NOMO-1 treated with DMSO at 0.1 percent for 48 hours (cell line): ENCODE measurements at regions not wholly inside any gene's neighbourhood (a gene's known extent, or its start where the extent isn't known, plus 50 kb on each side); places are given as distances from the start of the nearest gene placed in this dataset.
"Not testable (repeated sequence)": the region's sequence is repeated elsewhere in the genome, so short reads cannot be mapped to it uniquely, and the experiment has no call there.

Source experiments
- DNase-seq: peaks from one replicate; lab custom pipeline; 2025; ENCODE audit not compliant: unreplicated experiment; lab: John Stamatoyannopoulos, UW

DNA sequence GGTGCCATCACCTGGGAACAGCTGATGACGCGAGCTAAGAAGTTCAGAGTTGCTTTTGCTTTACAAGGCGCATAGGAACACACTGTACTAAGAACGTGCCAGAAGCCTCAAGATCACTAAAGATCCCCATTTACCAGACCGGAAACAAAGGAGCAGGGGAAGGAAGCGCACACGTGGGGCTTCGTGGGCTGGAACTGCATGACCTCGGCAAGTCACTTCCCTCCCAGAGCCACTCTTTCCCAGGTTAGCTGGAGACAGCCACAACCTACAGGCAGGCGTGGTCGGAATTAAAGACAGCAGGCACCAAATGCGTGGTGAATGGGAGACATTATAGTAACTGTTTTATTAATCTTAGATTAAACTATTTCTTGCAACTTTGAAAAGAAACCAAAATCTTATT is 154.9 kb upstream of the IQSEC1 start:
- not testable (repeated sequence) for DNase-seq

DNA sequence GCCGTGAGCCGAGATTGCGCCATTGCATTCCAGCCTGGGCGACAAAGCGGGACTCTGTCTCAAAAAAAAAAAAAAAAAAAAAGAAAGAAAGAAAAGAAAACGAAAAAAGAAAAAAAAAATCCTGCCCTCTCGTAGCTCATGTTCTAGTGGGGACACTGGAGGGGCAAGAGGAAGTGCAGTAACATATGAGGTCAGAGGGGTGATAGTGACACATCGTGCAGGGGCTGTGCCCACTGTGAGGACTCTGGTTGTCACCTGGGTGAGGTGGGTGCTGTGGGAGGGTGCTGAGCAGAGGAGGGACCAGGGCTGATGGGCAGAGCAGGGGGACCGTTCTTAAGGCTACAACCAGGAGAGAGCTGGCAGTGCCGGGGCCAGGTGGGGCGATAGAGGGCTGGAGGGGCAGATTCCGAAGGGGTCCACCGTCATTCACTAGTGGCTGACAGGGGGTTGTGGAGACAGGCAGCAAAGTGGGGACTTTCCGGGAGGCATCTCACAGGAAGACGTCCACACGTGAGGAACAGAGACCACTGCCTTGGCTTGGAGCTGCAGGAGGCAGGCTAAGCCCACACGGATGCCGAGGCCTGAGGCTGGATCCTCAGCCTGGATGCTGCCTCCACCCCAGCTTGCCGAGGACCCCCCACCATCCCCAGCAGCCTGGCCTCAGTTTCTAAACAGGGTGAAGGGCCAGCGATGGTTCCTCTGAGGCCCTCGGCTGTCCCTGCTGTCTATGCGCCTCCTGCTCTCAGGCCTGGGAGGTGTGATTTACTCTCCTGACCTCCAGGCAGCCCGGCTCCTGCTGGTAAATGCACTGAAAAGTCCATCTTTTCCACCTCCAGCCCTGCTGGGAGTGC is 154.3 kb upstream of the IQSEC1 start:
- DNase-seq: no peak

DNA sequence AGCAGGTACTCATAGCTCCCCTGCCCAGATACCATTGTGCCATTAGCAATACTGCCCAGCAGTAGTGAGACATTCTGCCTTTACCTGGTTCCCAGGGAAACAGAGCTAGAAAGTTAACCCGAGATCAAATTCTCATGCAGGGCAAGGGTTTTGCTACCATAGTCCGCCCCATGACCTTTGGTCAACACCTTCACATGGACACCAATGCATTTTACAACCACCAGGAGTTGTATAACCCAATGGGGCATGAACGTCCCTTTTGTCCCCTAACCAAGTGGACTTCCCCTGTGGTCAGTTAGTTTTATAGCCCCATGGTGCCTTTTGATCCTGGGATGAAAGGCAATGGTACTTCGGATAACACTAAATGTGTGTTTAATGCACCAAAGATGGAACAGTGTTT is 151.7 kb upstream of the IQSEC1 start:
- DNase-seq: no peak

DNA sequence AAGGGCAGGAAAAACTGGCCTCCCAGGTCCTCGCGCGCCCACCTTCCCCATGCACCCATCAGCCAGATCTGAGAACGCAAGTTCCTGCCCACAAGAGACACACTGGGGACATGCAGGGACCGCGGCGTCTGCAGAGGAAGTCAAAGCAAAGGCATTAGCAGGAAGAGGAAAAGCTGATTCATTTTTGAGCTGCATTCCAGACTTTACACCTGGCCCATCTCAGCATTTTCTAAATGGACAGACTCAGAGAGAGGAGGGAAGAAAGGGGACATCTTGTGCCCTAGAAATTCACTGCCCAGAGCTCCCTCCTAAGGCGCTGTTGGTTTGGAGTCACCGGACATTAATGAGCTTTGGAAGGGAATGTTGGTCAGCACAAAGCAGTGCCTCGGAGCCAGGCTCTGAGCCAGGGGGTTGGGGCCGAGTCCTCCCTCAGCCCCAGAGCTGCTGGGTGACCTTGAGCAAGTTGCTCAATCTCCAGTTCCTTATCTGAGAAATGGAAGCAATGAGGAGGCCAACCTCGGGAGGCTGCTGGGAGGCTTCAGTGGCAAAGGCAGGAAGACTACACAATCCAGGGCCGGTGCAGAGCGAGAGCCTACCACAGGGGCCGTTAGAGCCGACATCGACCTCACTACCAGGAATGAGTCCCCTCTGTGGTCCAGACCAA is 150.5 kb upstream of the IQSEC1 start:
- peak; percentile 7 for DNase-seq

DNA sequence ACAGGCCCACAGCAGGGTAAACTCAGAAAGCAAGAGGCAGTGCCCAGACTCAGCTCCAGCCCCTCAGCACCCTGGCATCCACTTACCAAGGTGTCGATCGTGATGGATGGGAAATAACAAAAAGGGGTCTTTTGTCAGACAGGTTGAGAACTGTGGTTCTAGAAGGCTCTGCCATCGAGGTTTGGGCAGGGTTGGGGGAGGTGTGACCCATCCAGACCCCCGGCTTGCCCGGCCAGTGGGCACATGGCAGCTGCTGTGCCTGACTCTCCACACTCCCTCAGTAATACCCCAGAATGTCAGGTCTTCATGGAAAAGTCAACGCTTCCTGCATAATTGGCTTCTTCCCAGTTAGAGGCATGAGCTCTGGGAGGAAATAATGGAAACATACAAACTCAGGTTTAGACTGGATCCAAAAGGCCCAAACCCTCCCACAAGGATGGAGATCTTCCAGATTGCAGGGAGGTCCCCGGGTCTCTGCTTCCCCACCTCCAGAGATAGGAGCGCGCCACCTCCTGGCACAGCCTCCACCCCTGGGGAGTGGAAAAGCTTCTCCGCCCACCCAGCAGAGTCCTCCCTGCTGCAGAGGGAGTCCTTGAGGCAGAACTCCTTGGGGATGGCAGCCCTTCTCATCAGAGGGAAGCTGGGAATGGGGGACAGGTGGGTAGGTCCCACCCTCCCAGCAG is 149.8 kb upstream of the IQSEC1 start:
- DNase-seq: no peak

- no peak for DNase-seq
These were observed 148.9 kb upstream of the IQSEC1 start for GRCh38 chr3:13222131-13222530.

GRCh38 chr3:13221491-13222061 is 148.3 kb upstream of the IQSEC1 start:
- DNase-seq: no peak

GRCh38 chr3:13220991-13221390 is 147.8 kb upstream of the IQSEC1 start:
- DNase-seq: no peak

GRCh38 chr3:13219902-13220296 is 146.7 kb upstream of the IQSEC1 start:
- DNase-seq: no peak

DNA sequence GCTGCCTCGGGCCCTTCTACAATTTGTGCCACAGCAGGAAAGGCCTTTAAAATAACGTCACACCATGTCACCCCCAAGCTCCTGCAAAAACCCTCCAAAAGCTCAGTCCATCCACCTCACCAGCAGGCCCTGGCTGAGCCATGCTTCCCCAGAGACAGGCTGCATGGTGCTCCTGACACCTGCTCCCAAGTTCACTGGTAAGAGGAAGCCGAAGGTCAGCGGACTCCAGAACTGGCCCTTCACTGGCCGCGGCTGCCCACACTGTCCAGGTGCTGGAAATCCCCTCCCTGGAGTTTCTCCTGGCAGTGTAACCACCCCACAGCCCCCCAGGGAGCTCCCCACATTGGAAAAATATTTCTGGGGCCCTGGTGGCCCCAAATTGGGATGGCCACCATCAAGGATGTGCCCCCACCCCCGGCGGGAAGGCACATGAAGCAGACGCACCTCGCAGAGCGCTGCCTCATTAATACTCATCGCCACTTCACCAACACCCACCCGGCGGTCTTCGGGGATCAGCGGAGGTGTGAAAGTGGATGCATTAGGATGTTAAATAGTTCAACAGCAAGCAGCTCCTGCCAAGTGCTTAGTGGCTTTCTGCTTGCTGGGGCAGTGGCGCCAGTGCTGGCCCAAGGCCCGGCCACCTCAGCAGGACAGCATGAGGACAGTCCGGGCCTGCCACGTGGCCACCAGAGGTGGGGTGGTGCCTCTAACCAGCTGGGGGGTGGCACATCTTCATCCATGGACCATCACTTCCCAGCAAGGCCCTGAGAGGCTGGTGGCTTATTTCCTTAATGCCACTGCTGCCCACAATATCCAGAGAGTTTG is 146.1 kb upstream of the IQSEC1 start:
- DNase-seq: no peak

DNA sequence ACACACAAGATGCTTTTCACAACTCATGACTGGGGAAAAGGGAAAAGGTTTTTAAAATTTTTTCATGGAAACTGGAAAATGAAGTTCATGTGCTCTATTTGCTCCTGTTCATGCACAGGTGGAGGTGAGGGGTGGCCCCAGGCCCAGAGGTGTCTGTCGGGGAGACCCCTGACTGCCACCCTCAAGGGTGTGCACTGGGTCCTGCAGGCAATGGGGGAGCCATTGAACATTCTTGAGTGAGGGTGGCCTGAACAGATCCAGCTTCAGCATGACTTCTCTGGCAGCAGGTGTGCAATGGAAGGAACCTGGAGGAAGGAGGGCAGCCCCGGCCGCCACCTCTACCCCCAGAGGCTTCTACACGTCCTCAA is 145.3 kb upstream of the IQSEC1 start:
- DNase-seq: no peak

DNA sequence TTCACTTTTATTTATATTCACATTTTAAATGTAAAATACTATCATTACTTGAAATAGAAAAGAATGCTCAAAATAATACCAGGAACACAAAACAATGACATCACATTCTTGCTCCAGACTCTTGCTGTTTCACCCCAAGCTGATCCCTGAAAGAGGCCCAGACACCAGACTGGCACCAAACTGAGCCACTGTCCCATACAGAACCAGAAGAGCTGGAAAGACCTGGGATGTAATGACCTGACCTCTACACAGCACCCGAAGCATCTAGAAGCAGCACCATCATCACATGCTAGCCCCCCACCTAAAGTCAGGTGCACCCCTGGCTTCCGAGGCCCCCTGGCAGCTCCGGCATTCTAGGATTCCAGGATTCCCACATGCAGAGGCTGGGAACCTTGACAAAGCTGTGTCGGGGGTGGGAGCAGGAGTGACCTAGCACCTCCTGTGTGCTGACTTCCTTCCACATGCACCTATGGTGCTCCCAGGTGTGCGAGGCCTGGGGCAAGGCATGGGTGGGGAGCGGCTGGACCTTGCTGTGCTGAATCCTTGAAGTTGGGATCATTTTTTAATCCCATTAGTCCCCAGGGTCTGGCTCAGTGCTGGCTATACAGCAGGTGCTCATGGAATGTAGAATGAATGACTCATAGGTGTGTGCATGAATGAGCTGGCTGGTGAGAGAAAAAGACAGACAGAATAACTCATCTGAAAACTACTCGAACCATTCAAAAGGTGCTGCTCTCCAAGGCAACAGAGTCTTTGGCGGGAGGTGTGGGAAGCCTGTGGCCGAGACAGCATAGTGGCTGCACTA is 144.7 kb upstream of the IQSEC1 start:
- no peak for DNase-seq

DNA sequence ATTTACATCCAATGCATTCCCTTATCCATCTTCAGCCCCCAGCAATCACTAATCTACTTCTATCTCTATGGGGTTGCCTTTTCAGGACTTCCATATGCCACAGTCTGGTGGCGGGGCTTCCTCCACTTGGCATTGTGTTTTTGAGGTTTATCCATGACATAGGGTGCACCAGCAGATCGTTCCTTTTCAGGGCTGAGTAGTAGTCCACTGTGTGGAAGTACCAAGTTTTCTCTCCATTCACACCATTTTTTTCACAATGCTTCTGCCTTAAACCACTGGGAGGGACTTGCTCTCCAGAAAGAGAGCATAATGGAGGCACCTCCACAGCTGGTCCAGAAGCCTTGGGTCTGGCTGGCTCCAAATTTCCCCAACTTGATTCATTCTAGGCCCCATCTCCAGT is 144.0 kb upstream of the IQSEC1 start:
- DNase-seq: no peak

- no peak for DNase-seq
These were observed 142.8 kb upstream of the IQSEC1 start for GRCh38 chr3:13215940-13216546.

DNA sequence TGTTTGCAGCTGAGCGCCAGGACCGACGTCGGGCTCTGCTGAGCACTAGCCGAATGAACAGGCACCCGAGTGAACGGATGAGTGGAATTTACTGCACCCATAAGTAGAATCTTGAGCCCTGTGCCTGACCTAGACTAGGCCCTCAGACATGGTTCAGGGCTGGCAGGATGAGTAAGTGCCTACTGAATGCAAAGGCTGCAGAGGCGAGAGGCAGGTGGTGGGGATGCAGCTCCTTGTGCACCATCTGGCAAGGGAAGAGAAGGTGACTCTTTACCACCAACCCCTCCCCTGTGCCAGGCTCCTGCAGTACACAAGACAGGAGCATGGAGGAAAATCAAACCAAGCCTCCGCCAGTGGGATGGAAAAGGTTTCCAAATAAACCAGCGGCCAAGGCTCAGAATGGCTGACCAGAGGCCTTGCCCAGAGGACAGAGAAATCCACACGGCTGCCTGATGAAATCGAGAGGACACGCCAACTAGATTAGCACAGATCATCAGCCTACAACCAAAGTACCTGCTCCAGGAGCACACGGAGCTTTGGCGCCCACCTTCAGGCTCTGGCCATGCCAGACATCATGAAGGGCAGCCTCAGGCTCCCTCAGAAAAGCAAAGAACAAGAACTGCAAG is 141.7 kb upstream of the IQSEC1 start:
- DNase-seq: no peak

GRCh38 chr3:13213911-13214846 is 140.9 kb upstream of the IQSEC1 start:
- DNase-seq: no peak

GRCh38 chr3:13213490-13213889 is 140.3 kb upstream of the IQSEC1 start:
- DNase-seq: no peak

- DNase-seq: no peak
These were observed 138.5 kb upstream of the IQSEC1 start for GRCh38 chr3:13211605-13212210.
